IPS-20b (cell line): ENCODE measurements at regions not wholly inside any gene's neighbourhood (a gene's known extent, or its start where the extent isn't known, plus 50 kb on each side); places are given as distances from the start of the nearest gene placed in this dataset.

Experiments
- H3K27ac ChIP-seq: one replicate; pipeline ENCODE4 v1.5.1; 2013; ENCODE audit warnings: low read length
- H3K27me3 ChIP-seq: 2 replicates; pipeline ENCODE4 v1.6.1; 2013; ENCODE audit warnings: mild to moderate bottlenecking, low read length, inconsistent platforms; ENCODE audit not compliant: insufficient read depth
- H3K36me3 ChIP-seq: 2 replicates; pipeline ENCODE4 v1.6.1; 2013; ENCODE audit warnings: low read depth, mild to moderate bottlenecking, inconsistent platforms, low read length, moderate library complexity; ENCODE audit not compliant: insufficient read depth
- H3K4me1 ChIP-seq: 2 replicates; pipeline ENCODE4 v1.6.1; 2013; ENCODE audit warnings: mild to moderate bottlenecking, control low read depth, inconsistent platforms, low read length, moderate library complexity; ENCODE audit not compliant: insufficient read depth
- H3K4me3 ChIP-seq: 2 replicates; pipeline ENCODE4 v1.5.1; 2013; ENCODE audit warnings: mild to moderate bottlenecking, low read length, inconsistent platforms
- H3K9ac ChIP-seq: 2 replicates; pipeline ENCODE4 v1.6.1; 2013; ENCODE audit warnings: low read depth, mild to moderate bottlenecking, inconsistent platforms, low read length, moderate library complexity
- H3K9me3 ChIP-seq: 2 replicates; pipeline ENCODE4 v1.6.1; 2013; ENCODE audit warnings: mild to moderate bottlenecking, low read depth, low read length, inconsistent platforms; ENCODE audit not compliant: insufficient read depth

DNA sequence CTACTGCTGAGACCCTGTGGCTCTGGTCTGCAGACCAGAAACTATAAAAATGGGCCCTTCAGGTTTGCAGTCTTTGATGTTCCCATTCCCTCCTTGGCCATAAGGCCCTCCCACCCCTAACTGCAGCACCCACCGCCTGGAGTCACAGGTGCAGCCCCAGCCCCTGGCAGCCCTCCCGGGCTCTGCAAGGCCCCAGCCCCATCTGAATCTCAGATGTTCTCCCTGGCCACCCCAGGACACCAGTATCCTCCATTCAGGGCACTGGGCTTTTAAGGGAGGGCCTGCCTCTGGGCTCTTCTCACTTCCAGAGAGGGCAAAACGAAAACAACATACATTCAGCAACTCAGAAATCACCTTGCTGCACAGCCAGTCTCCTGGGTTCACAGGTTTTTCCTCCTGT is 107.7 kb upstream of the RET start:
- Histone ChIP-seq H3K36me3 (no peaks in the 10 kb centered on the region), H3K27me3 (no peaks in the 10 kb centered on the region), H3K4me1 (no peaks in the 10 kb centered on the region), H3K9ac (no peak overlapping the region), H3K4me3 (no peak overlapping the region), H3K9me3 (no peaks in the 10 kb centered on the region), H3K27ac (no peak overlapping the region)

GRCh38 chr10:42969909-42970308 is 107.0 kb upstream of the RET start:
- Histone ChIP-seq H3K27ac (no peak overlapping the region), H3K27me3 (no peaks in the 10 kb centered on the region), H3K36me3 (no peaks in the 10 kb centered on the region), H3K9ac (no peak overlapping the region), H3K4me3 (no peak overlapping the region), H3K4me1 (no peaks in the 10 kb centered on the region), H3K9me3 (no peaks in the 10 kb centered on the region)

DNA sequence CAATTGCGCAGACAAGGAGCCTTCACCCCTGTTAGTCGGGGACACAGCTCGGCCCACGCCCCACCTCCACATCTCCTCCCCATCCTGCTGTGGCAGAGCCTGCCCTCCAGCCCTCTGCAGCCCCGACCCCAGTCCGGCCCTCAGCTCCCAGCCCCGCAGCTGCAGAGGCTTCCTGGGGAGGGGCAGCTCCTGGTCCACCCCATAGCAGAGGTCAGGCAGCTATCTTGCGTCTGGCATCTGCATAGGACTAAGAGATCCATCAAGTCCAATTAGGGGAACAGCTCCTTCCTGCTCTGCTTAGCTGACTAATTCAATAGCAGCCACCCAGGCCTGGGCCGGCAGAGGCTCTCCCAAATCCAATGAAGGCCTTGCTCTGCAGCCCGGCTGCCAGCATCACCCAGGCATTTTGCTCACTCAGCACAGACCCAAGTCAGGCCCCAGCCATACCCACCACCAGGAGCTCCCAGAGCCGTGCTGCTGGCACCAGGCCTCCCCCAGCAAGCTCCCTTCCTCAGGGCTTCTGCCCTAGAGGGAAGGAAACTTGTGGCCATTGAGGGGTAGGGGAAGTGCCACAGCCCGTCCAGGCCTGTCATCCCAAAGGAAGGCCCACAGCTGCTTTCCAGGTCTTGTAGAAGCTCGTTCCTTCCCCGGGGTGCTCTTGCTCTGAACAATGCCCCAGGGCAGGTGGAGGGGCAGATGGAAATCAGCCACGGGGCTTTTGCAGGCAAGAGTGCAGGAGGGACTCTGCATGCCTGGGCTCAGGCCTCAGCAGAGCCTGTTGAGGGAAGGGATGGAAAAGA is 106.2 kb upstream of the RET start:
- no peaks in the 10 kb centered on the region for H3K27me3 ChIP-seq
- no peak overlapping the region for H3K27ac ChIP-seq
- no peak overlapping the region for H3K4me3 ChIP-seq
- no peaks in the 10 kb centered on the region for H3K36me3 ChIP-seq
- no peak overlapping the region for H3K9ac ChIP-seq
- H3K9me3 ChIP-seq: no peaks in the 10 kb centered on the region
- H3K4me1 ChIP-seq: no peaks in the 10 kb centered on the region

DNA sequence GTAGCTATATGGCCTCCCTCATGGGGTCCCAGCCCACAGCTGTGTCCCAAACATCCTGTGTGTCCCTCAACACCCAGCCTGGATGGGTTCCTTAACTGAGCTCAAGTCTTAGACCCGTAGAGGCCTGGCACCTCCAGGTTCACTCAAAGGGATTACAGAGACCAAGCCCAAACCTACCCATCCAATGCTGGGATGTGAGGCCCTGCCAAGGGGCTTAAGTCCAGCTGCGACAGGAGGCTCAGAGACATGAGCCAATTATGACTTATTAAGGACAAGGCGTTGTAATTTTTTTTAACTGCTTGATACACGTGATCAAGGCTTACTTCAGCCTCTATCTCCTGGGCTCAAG is 105.6 kb upstream of the RET start:
- Histone ChIP-seq H3K4me1 (no peaks in the 10 kb centered on the region), H3K9me3 (no peaks in the 10 kb centered on the region), H3K27me3 (no peaks in the 10 kb centered on the region), H3K9ac (no peak overlapping the region), H3K27ac (no peak overlapping the region), H3K36me3 (no peaks in the 10 kb centered on the region), H3K4me3 (no peak overlapping the region)

GRCh38 chr10:42972946-42973345 is 103.9 kb upstream of the RET start:
- Histone ChIP-seq H3K9me3 (no peaks in the 10 kb centered on the region), H3K4me1 (no peaks in the 10 kb centered on the region), H3K27ac (no peak overlapping the region), H3K27me3 (no peaks in the 10 kb centered on the region), H3K9ac (no peak overlapping the region), H3K4me3 (no peak overlapping the region), H3K36me3 (no peaks in the 10 kb centered on the region)

- Histone ChIP-seq H3K9ac (no peak overlapping the region), H3K4me1 (no peaks in the 10 kb centered on the region), H3K9me3 (no peaks in the 10 kb centered on the region), H3K4me3 (no peak overlapping the region), H3K36me3 (no peaks in the 10 kb centered on the region), H3K27ac (no peak overlapping the region), H3K27me3 (no peaks in the 10 kb centered on the region)
These were observed 103.5 kb upstream of the RET start for GRCh38 chr10:42973411-42973810.

- Histone ChIP-seq H3K36me3 (no peaks in the 10 kb centered on the region), H3K4me3 (no peak overlapping the region), H3K27me3 (no peaks in the 10 kb centered on the region), H3K27ac (no peak overlapping the region), H3K9ac (no peak overlapping the region), H3K4me1 (no peaks in the 10 kb centered on the region), H3K9me3 (no peaks in the 10 kb centered on the region)
These were observed 102.8 kb upstream of the RET start for GRCh38 chr10:42973870-42974692.

DNA sequence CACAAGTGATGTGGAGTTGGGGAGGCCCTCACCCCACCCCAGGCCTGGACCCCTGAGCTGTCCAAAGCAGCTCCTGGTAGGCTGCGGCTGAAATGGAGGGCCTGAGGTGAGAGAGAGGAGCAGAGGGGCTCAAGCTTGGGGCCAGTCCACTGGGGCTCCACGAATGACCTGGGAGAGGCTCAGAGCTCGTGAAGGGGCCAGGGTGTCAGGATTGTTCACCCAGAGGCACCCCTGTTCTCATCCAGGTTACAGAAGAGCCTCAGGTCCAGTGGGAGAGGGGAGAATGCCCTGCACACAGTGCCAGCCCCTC is 102.2 kb upstream of the RET start:
- H3K4me1 ChIP-seq: no peaks in the 10 kb centered on the region
- H3K9me3 ChIP-seq: no peaks in the 10 kb centered on the region
- H3K36me3 ChIP-seq: no peaks in the 10 kb centered on the region
- no peaks in the 10 kb centered on the region for H3K27me3 ChIP-seq
- H3K9ac ChIP-seq: no peak overlapping the region
- no peak overlapping the region for H3K27ac ChIP-seq
- H3K4me3 ChIP-seq: no peak overlapping the region

- H3K4me3 ChIP-seq: no peak overlapping the region
- no peaks in the 10 kb centered on the region for H3K9me3 ChIP-seq
- no peaks in the 10 kb centered on the region for H3K36me3 ChIP-seq
- no peak overlapping the region for H3K27ac ChIP-seq
- H3K4me1 ChIP-seq: no peaks in the 10 kb centered on the region
- H3K9ac ChIP-seq: no peak overlapping the region
- H3K27me3 ChIP-seq: no peaks in the 10 kb centered on the region
These were observed 101.8 kb upstream of the RET start for GRCh38 chr10:42975005-42975493.

DNA sequence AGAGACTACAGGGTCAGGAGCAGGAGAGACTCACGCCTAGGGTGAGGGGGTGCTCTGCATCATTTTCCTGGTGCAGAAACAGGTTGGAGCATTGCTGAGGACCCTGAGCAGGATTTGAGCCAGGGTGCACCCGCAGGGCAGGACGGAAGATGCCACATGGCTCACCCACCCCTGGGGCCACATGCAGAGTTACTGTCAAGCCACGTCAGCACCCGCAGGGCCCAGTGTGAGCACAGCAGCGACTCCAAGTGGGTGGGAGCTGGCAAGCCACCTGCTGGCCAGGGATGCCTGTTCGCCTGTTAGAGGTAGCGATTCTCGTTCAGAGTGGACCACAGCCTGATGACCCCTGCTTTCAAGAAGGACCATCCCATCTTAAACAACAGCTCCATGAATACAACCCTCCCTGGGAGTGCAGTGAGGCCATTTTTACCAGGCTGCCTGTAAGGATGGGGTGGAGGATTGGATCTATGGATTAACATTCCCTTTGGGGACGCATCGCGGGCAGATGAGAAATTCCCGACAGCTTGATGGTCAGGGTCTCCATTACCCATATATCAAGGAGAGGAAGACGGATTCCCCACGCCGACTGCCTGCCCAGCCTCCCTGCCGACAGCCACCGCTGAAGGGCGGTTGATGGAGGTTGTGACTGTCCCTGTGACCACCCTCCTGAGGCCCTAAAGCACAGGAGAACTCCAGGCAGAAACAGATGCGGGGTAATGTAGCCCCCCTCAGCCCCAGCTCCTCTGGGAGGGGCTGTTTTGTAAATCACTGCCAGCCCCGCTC is 101.1 kb upstream of the RET start:
- Histone ChIP-seq H3K36me3 (no peaks in the 10 kb centered on the region), H3K9me3 (no peaks in the 10 kb centered on the region), H3K4me1 (no peaks in the 10 kb centered on the region), H3K27ac (no peak overlapping the region), H3K27me3 (no peaks in the 10 kb centered on the region), H3K4me3 (no peak overlapping the region), H3K9ac (no peak overlapping the region)

GRCh38 chr10:42976351-42977031 is 100.4 kb upstream of the RET start:
- no peak overlapping the region for H3K4me3 ChIP-seq
- H3K9me3 ChIP-seq: no peaks in the 10 kb centered on the region
- H3K9ac ChIP-seq: no peak overlapping the region
- H3K36me3 ChIP-seq: no peaks in the 10 kb centered on the region
- H3K27me3 ChIP-seq: no peaks in the 10 kb centered on the region
- H3K4me1 ChIP-seq: no peaks in the 10 kb centered on the region
- H3K27ac ChIP-seq: no peak overlapping the region
